SK-N-DZ (cell line): ENCODE measurements at regions not wholly inside any gene's neighbourhood (a gene's known extent, or its start where the extent isn't known, plus 50 kb on each side); places are given as distances from the start of the nearest gene placed in this dataset.

Experiments
- DNase-seq: peaks from one replicate; pipeline ENCODE4 v3.0.0-alpha.2; 2015; ENCODE audit warnings: low spot score

GRCh38 chr13:54859827-54860226, 1831.2 kb downstream of the OLFM4 start:
- no peak for DNase-seq

GRCh38 chr13:54875111-54875510, 1846.5 kb downstream of the OLFM4 start:
- no peak for DNase-seq

- no peak for DNase-seq
Observed at GRCh38 chr13:54879036-54879435, 1850.4 kb downstream of the OLFM4 start.

GRCh38 chr13:54884682-54885081, 1856.1 kb downstream of the OLFM4 start:
- DNase-seq: no peak

- DNase-seq: no peak
Observed at GRCh38 chr13:54890976-54891375, 1862.4 kb downstream of the OLFM4 start.

GRCh38 chr13:54901316-54901715, 1872.7 kb downstream of the OLFM4 start:
- DNase-seq: no peak

GRCh38 chr13:54912367-54912766, 1883.8 kb downstream of the OLFM4 start:
- DNase-seq: no peak

GRCh38 chr13:54913668-54914067, 1885.1 kb downstream of the OLFM4 start:
- DNase-seq: no peak

- no peak for DNase-seq
Observed at GRCh38 chr13:54927538-54927937, 1898.9 kb downstream of the OLFM4 start.

GRCh38 chr13:54928071-54928470, 1899.5 kb downstream of the OLFM4 start:
- DNase-seq: no peak

GRCh38 chr13:54934121-54934520, 1905.5 kb downstream of the OLFM4 start:
- no peak for DNase-seq

GRCh38 chr13:54945973-54946372, 1917.4 kb downstream of the OLFM4 start:
- DNase-seq: no peak

- no peak for DNase-seq
Observed at GRCh38 chr13:54949735-54950134, 1921.1 kb downstream of the OLFM4 start.

GRCh38 chr13:54950546-54950945, 1921.9 kb downstream of the OLFM4 start:
- DNase-seq: no peak

GRCh38 chr13:54953786-54954185, 1925.2 kb downstream of the OLFM4 start:
- DNase-seq: no peak

- no peak for DNase-seq
Observed at GRCh38 chr13:54958781-54959180, 1930.2 kb downstream of the OLFM4 start.

- no peak for DNase-seq
Observed at GRCh38 chr13:54965881-54966280, 1937.3 kb downstream of the OLFM4 start.

GRCh38 chr13:54972838-54973237, 1944.2 kb downstream of the OLFM4 start:
- DNase-seq: no peak

GRCh38 chr13:54975676-54976075, 1947.1 kb downstream of the OLFM4 start:
- no peak for DNase-seq

GRCh38 chr13:54980651-54981050, 1952.0 kb downstream of the OLFM4 start:
- no peak for DNase-seq

- DNase-seq: no peak
Observed at GRCh38 chr13:54989418-54989817, 1960.8 kb downstream of the OLFM4 start.

GRCh38 chr13:54999399-54999907, 1970.8 kb downstream of the OLFM4 start:
- DNase-seq: no peak

GRCh38 chr13:55000043-55000442, 1971.4 kb downstream of the OLFM4 start:
- no peak for DNase-seq

- DNase-seq: no peak
Observed at GRCh38 chr13:55000844-55001243, 1972.2 kb downstream of the OLFM4 start.
